C4-2B (cell line): ENCODE measurements at regions not wholly inside any gene's neighbourhood (a gene's known extent, or its start where the extent isn't known, plus 50 kb on each side); places are given as distances from the start of the nearest gene placed in this dataset.

Experiments used
- CTCF ChIP-seq: fragments of 450-650 bp; conservative IDR thresholded peaks from 2 replicates; pipeline ENCODE4 v1.5.1; 2017; ENCODE audit warnings: mild to moderate bottlenecking
- ZFX ChIP-seq: fragments of 450-650 bp; IDR thresholded peaks from 2 replicates; pipeline ENCODE4 v1.6.1; 2017

GRCh38 chr2:136250131-136250530 lies 132.2 kb upstream of the CXCR4 start:
- TF ChIP-seq ZFX, result no peak
- no peak for TF ChIP-seq CTCF
